ENCODE measurements at regions not wholly inside any gene's neighbourhood (a gene's known extent, or its start where the extent isn't known, plus 50 kb on each side); places are given as distances from the start of the nearest gene placed in this dataset.

GRCh38 chr1:170313306-170313705, 167.5 kb downstream of the NTMT2 start:
- DNase-seq (ENCODE audit: low read depth in 2 of 3, low spot score in 1 of 3): no peak

GRCh38 chr1:170316270-170316669, 170.5 kb downstream of the NTMT2 start:
- no peak for DNase-seq (ENCODE audit: low read depth in 2 of 3, low spot score in 1 of 3)

- DNase-seq (ENCODE audit: low read depth in 2 of 3, low spot score in 1 of 3): no peak
These were observed 172.4 kb downstream of the NTMT2 start for GRCh38 chr1:170318141-170318540.

GRCh38 chr1:170318736-170319135, 173.0 kb downstream of the NTMT2 start:
- no peak for DNase-seq (ENCODE audit: low read depth in 2 of 3, low spot score in 1 of 3)

DNA sequence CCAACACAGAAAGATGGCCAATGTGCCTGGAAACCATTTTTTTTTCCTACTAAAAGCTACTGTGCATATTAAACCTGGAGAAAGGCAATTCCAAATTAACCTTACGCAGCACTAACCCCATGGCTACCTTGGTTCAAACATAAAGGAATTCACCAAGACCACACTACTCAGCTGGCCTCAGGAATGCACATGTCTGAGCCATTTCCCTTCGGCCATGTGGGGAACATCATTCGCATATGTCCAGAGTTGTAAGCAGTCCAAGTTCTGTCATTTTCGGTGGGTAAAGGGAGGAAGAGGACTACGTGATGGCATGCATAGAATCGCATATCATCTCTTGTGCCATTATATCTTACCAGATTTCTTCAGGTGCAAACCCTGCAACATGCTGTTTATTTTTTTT, 175.4 kb downstream of the NTMT2 start:
- DNase-seq (ENCODE audit: low read depth in 2 of 3, low spot score in 1 of 3): no peak

- no peak for DNase-seq (ENCODE audit: low read depth in 2 of 3, low spot score in 1 of 3)
These were observed 180.4 kb downstream of the NTMT2 start for GRCh38 chr1:170326186-170326585.

GRCh38 chr1:170332801-170333200, 187.0 kb downstream of the NTMT2 start:
- DNase-seq (ENCODE audit: low read depth in 2 of 3, low spot score in 1 of 3): no peak

DNA sequence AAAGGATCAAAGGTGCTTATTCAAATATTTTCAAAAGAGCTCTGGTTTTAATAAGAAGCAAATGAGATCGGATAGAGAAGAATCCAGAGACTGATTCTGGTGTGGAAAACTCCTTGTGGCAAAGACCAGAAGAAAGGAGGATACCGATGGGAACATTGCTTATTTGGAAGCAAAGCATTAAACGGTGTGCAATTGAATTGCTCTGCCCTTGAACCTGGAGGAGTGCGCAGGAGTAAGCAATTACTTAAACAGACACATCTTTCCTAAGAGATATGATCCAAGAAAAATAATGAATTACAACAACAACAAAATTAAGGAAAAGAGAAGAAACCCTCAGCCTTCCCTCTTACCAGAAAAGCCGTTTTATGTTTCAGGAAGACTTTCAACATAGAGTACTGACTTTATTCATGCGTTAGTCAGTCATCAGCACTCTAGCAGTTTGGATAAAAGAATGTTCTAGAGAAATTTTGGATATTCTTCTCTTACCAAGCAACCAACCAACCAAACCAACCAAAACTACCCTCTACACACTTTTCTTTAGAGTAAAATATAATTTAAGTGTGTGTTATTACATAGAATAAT, 191.7 kb downstream of the NTMT2 start:
- DNase-seq (ENCODE audit: low read depth in 2 of 3, low spot score in 1 of 3): no peak

- DNase-seq (ENCODE audit: low read depth in 2 of 3, low spot score in 1 of 3): no peak
These were observed 192.4 kb upstream of the GORAB start for GRCh38 chr1:170339534-170339933.

DNA sequence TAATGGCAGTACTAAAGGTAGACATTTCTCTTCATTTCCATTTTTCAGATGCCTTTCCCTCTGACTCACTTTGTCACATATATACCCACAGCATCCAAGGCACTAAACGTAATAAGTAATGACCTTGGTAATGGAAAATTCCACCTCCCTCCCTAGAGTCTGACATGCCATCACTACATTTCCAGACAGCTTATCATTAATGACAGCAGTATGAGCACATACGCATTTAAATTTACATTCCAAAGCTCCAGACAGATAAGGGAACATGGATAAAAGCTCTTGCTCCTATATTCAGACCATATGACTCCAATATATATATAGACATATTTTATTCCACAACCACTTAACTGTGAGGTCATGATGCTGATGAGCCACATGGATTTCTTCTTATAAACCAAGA, 191.7 kb upstream of the GORAB start:
- DNase-seq (ENCODE audit: low read depth in 2 of 3, low spot score in 1 of 3): no peak

DNA sequence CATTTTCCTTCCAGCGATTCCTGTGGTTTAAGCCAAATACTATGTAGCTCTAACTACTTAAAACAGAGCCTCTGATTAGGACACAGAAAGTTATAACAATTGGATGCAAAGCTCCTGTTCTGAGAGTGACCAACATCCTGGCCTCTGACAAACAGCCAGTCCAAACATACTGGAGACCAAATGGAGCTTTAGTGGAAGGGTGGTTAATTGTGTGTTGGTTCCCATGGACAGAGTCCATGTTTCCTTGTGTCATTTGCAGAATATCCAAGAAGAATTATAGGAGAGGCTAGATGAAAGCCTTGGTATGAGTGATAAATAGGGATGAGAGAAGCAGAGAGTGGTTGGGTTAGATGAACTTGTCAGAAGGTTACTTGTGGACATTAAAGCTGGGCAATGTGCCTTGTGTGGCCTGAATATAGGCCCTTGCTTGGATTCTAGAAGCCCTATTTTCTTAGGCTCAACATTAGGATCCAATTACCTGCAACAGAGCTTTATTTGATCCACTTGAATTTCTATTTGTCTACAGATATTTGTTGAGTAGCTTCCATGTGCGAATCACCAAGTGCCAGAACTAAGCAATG, 180.5 kb upstream of the GORAB start:
- no peak for DNase-seq (ENCODE audit: low read depth in 2 of 3, low spot score in 1 of 3)

- no peak for DNase-seq (ENCODE audit: low read depth in 2 of 3, low spot score in 1 of 3)
These were observed 177.7 kb upstream of the GORAB start for GRCh38 chr1:170354246-170354645.

DNA sequence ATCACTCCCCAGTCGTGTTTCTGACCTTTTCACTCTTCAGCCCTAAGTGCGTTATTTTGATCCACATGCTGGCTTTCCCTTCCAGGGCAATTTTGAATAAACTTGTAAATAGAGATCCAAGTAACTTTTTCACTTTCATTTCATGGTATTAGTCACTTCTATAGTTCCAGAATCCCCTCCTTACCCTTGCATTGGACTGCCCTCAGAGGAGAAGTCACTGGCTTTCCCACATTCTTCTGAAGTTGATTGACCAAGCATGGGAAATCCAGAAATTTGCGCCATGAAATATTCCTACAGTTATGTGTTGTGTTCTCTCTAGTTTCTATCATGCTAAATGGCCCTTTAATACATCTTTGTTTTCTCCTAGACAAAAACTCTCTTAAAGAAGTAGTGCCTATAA, 177.3 kb upstream of the GORAB start:
- no peak for DNase-seq (ENCODE audit: low read depth in 2 of 3, low spot score in 1 of 3)

DNA sequence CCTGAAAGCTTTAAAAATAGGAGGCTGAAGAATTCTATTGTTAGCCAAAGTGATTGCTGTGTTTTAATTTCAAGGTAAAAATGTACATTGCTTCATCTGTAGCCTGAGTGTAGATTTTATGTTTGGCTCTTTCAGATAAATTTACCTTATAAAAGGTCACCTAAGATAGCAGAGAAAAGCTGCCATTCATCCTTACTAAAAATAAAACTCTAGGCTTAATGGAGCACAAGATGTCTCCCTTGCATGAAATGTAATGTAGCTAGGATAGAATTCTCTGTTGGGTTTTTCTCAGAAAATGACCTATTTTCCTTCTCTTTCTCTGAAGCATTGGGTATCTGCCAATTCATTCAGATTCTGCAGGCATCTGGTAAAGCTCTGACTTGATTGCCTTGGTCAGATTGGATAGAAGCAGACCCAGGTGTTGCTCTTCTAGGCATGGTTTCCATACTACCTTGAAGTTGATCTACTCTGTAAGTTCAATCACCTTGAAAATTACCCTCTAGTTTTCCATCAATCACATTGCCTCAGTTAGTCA, 176.6 kb upstream of the GORAB start:
- no peak for DNase-seq (ENCODE audit: low read depth in 2 of 3, low spot score in 1 of 3)

DNA sequence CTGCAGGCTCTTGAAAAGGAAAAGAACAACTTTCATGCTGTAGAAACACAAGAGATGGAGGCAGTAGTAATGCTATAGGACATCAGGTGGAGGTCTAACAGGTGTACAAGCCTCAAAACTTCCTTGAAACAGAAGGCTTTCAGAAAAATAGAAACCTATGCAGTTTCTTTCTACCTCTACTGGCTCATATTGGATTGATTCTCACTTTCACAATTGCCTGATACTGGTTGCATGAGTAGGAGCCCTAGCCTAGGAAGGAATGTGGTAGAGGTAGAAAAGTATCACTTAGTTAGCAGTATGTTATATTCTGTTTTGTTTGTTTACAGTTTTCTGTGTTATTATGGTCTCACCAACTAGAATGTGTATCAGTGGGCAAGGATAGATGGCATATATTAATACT, 175.4 kb upstream of the GORAB start:
- DNase-seq (ENCODE audit: low read depth in 2 of 3, low spot score in 1 of 3): no peak

GRCh38 chr1:170357750-170358149, 174.2 kb upstream of the GORAB start:
- DNase-seq (ENCODE audit: low read depth in 2 of 3, low spot score in 1 of 3): no peak

- DNase-seq (ENCODE audit: low read depth in 2 of 3, low spot score in 1 of 3): no peak
These were observed 171.4 kb upstream of the GORAB start for GRCh38 chr1:170360601-170361000.

GRCh38 chr1:170365331-170365730, 166.6 kb upstream of the GORAB start:
- DNase-seq (ENCODE audit: low read depth in 2 of 3, low spot score in 1 of 3): no peak

- no peak for DNase-seq (ENCODE audit: low read depth in 2 of 3, low spot score in 1 of 3)
These were observed 165.0 kb upstream of the GORAB start for GRCh38 chr1:170366980-170367379.

GRCh38 chr1:170367615-170368014, 164.4 kb upstream of the GORAB start:
- DNase-seq (ENCODE audit: low read depth in 2 of 3, low spot score in 1 of 3): no peak

DNA sequence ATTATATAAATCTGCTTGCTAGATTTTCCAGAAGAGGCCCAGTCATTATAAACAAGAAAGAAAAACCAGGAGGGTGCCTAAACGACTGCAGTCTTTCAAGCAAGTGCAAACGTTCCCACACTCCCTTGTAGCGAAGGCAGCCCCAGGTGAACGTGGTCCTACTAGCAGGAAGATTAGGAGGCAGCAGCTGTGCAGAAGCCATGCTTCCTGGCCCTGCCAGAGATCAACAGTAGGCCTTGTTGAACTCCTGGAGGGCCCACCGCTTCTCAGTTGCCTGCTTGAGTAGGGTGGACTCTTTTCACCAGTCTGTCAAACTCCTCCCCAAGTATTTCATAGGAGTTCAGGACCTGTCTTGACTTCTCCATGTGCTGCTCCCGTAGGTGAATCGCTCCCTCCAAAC, 163.0 kb upstream of the GORAB start:
- no peak for DNase-seq (ENCODE audit: low read depth in 2 of 3, low spot score in 1 of 3)

DNA sequence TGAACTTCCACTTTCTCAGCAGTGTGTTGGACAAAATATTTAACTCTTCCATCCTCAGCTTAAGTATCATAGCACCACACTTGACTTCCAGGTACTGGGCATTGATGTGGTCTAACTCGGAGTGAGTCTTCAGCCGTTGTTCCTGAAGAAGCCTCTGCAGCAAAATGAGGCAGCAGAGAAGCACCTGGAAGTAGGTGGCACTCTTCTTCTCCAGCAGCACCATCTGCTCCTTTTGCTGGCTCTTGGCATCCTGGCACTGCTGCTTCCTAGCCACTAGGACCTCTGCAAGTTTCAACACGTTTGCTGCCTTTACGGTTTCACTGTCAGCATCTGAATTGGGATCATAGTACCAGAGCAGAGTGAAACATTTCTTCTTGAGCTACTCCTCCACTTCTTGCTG, 162.5 kb upstream of the GORAB start:
- DNase-seq (ENCODE audit: low read depth in 2 of 3, low spot score in 1 of 3): no peak

GRCh38 chr1:170370087-170370486, 161.9 kb upstream of the GORAB start:
- DNase-seq (ENCODE audit: low read depth in 2 of 3, low spot score in 1 of 3): no peak
